Loucy (cell line): ENCODE measurements at regions not wholly inside any gene's neighbourhood (a gene's known extent, or its start where the extent isn't known, plus 50 kb on each side); places are given as distances from the start of the nearest gene placed in this dataset.
"Not testable (repeated sequence)": the region's sequence is repeated elsewhere in the genome, so short reads cannot be mapped to it uniquely, and the experiment has no call there.

Experiments
- H2AFZ ChIP-seq: fragments of 200-600 bp; sonication (generic); 2 replicates; pipeline ENCODE4 v1.6.0; 2016; ENCODE audit warnings: antibody characterized with exemption, mild to moderate bottlenecking, low read length, moderate library complexity
- H3F3A ChIP-seq: fragments of 200-600 bp; 2 replicates; pipeline ENCODE4 v1.6.0; 2016; ENCODE audit warnings: antibody characterized with exemption, low read depth, mild to moderate bottlenecking
- H3K27me3 ChIP-seq: fragments of 200-600 bp; sonication (generic); 2 replicates; pipeline ENCODE4 v1.6.1; 2014; ENCODE audit warnings: low read length, mild to moderate bottlenecking; ENCODE audit not compliant: insufficient read depth, poor library complexity, severe bottlenecking
- H3K36me3 ChIP-seq: fragments of 200-600 bp; sonication (generic); 2 replicates; pipeline ENCODE4 v1.6.1; 2016; ENCODE audit warnings: low read length; ENCODE audit not compliant: insufficient read depth
- H3K4me1 ChIP-seq: fragments of 200-600 bp; sonication (generic); 2 replicates; pipeline ENCODE4 v1.5.1; 2014; ENCODE audit warnings: low read length, mild to moderate bottlenecking; ENCODE audit not compliant: insufficient read depth, poor library complexity, severe bottlenecking
- H3K4me2 ChIP-seq: fragments of 200-600 bp; sonication (generic); 2 replicates; pipeline ENCODE4 v1.6.0; 2014; ENCODE audit warnings: antibody characterized with exemption, low read length, low read depth, mild to moderate bottlenecking; ENCODE audit not compliant: poor library complexity, severe bottlenecking
- H3K4me3 ChIP-seq: fragments of 200-600 bp; sonication (generic); 2 replicates; pipeline ENCODE4 v1.5.1; 2014; ENCODE audit warnings: low read length, mild to moderate bottlenecking, mixed read lengths; ENCODE audit not compliant: poor library complexity, severe bottlenecking
- H3K79me2 ChIP-seq: fragments of 200-600 bp; sonication (generic); 2 replicates; pipeline ENCODE4 v1.6.1; 2014; ENCODE audit warnings: low read length; ENCODE audit not compliant: insufficient read depth
- H3K9ac ChIP-seq: fragments of 200-600 bp; sonication (generic); 2 replicates; pipeline ENCODE4 v1.6.0; 2014; ENCODE audit warnings: mild to moderate bottlenecking, low read depth, low read length, moderate library complexity; ENCODE audit not compliant: poor library complexity, severe bottlenecking
- H3K9me2 ChIP-seq: fragments of 200-600 bp; sonication (generic); replicated peaks from 2 replicates; pipeline ENCODE4 v1.6.1; 2016; ENCODE audit warnings: low read depth, low read length, mixed read lengths
- H3K9me3 ChIP-seq: fragments of 200-600 bp; sonication (generic); 2 replicates; pipeline ENCODE4 v1.6.1; 2014; ENCODE audit warnings: mild to moderate bottlenecking, antibody characterized with exemption, low read length, low read depth; ENCODE audit not compliant: insufficient read depth
- H4K20me1 ChIP-seq: fragments of 200-600 bp; sonication (generic); 2 replicates; pipeline ENCODE4 v1.6.0; 2014; ENCODE audit warnings: antibody characterized with exemption, low read length, mild to moderate bottlenecking; ENCODE audit not compliant: insufficient read depth, poor library complexity, severe bottlenecking
- CTCF ChIP-seq: fragments of 200-600 bp; sonication (generic); conservative IDR thresholded peaks from 2 replicates; pipeline ENCODE4 v1.5.1; 2014; ENCODE audit warnings: mild to moderate bottlenecking, antibody characterized with exemption, low read length
- EZH2phosphoT487 ChIP-seq: fragments of 200-600 bp; IDR thresholded peaks from 2 replicates; pipeline ENCODE4 v1.6.1; 2018; ENCODE audit warnings: antibody characterized with exemption, mild to moderate bottlenecking, moderate library complexity, borderline replicate concordance

- no peaks in the 10 kb centered on the region for H3F3A ChIP-seq
- no peak overlapping the region for H3K9ac ChIP-seq
- H3K4me3 ChIP-seq: no peak overlapping the region
- no peaks in the 10 kb centered on the region for H3K36me3 ChIP-seq
- no peaks in the 10 kb centered on the region; the same call in 1 of the 2 replicates for H3K9me2 ChIP-seq
- H3K27me3 ChIP-seq: no peaks in the 10 kb centered on the region
- TF ChIP-seq EZH2phosphoT487 (no peak), CTCF (no peak)
- no peak overlapping the region for H3K4me2 ChIP-seq
- H2AFZ ChIP-seq: no peak overlapping the region
- no peaks in the 10 kb centered on the region for H3K79me2 ChIP-seq
- no peaks in the 10 kb centered on the region for H3K4me1 ChIP-seq
- H4K20me1 ChIP-seq: no peaks in the 10 kb centered on the region
- H3K9me3 ChIP-seq: no peaks in the 10 kb centered on the region
These were observed 122.0 kb upstream of the SKOR2 start for GRCh38 chr18:47373465-47373864.

GRCh38 chr18:47370052-47370451 is 118.6 kb upstream of the SKOR2 start:
- H3K9ac ChIP-seq: no peak overlapping the region
- H3K4me1 ChIP-seq: no peaks in the 10 kb centered on the region
- H3K9me2 ChIP-seq: no peaks in the 10 kb centered on the region
- TF ChIP-seq EZH2phosphoT487 (no peak), CTCF (no peak)
- no peaks in the 10 kb centered on the region for H3F3A ChIP-seq
- no peak overlapping the region for H2AFZ ChIP-seq
- no peaks in the 10 kb centered on the region for H3K9me3 ChIP-seq
- H3K36me3 ChIP-seq: no peaks in the 10 kb centered on the region
- no peak overlapping the region for H3K4me3 ChIP-seq
- no peaks in the 10 kb centered on the region for H3K79me2 ChIP-seq
- H3K4me2 ChIP-seq: no peak overlapping the region
- H4K20me1 ChIP-seq: no peaks in the 10 kb centered on the region
- no peaks in the 10 kb centered on the region for H3K27me3 ChIP-seq

GRCh38 chr18:47354061-47354460 is 102.6 kb upstream of the SKOR2 start:
- H3K79me2 ChIP-seq, H3K4me2 ChIP-seq, H3K9me2 ChIP-seq: not testable (repeated sequence)

GRCh38 chr18:47346016-47346415 is 94.6 kb upstream of the SKOR2 start:
- no peaks in the 10 kb centered on the region for H3K9me2 ChIP-seq

More at GRCh38 chr18:47354061-47354460, 102.6 kb upstream of the SKOR2 start:
- not testable (repeated sequence) for H4K20me1 ChIP-seq, H3K9ac ChIP-seq, H2AFZ ChIP-seq, H3K36me3 ChIP-seq, H3K4me1 ChIP-seq, H3K9me3 ChIP-seq, H3K4me3 ChIP-seq, H3K27me3 ChIP-seq, H3F3A ChIP-seq

More at GRCh38 chr18:47346016-47346415, 94.6 kb upstream of the SKOR2 start:
- no peaks in the 10 kb centered on the region for H3K79me2 ChIP-seq
- no peaks in the 10 kb centered on the region for H3F3A ChIP-seq
- no peaks in the 10 kb centered on the region for H3K4me1 ChIP-seq
- H2AFZ ChIP-seq: no peak overlapping the region
- no peak for TF ChIP-seq EZH2phosphoT487
- TF ChIP-seq CTCF: no peak
- no peak overlapping the region for H3K4me2 ChIP-seq
- no peak overlapping the region for H3K9ac ChIP-seq
- no peaks in the 10 kb centered on the region for H3K27me3 ChIP-seq
- H3K36me3 ChIP-seq: no peaks in the 10 kb centered on the region
- no peaks in the 10 kb centered on the region for H3K9me3 ChIP-seq
- no peak overlapping the region for H3K4me3 ChIP-seq
- no peaks in the 10 kb centered on the region for H4K20me1 ChIP-seq
